Spleen (tissue), 11 donors: ENCODE measurements at regions not wholly inside any gene's neighbourhood (a gene's known extent, or its start where the extent isn't known, plus 50 kb on each side); places are given as distances from the start of the nearest gene placed in this dataset.

Experiments used
- DNase-seq: peaks from one replicate; pipeline ENCODE4 v3.0.0-alpha.2; 2020
- H3K27ac ChIP-seq, 8 donors: fragments of 200-600 bp; sonication (generic) in 7 of 8; 1 replicate in 4 of 8; 2 replicates in 4 of 8; pipeline versions ENCODE4 v1.5.0 to v1.8.0; 2016 to 2021; ENCODE audit warnings: inconsistent platforms in 4 of 8, mild to moderate bottlenecking in 4 of 8, moderate library complexity in 1 of 8
- H3K27me3 ChIP-seq, 7 donors: fragments of 200-600 bp; sonication (generic) in 6 of 7; replicated peaks in 1 of 7; 1 replicate in 4 of 7; 2 replicates in 3 of 7; pipeline versions ENCODE4 v1.5.0 to v1.8.0; 2016 to 2021; ENCODE audit warnings: inconsistent platforms in 3 of 7, mild to moderate bottlenecking in 1 of 7
- H3K36me3 ChIP-seq, 6 donors: fragments of 200-600 bp; sonication (generic) in 5 of 6; 1 replicate in 4 of 6; 2 replicates in 2 of 6; pipeline versions ENCODE4 v1.5.0 to v1.8.0; 2016 to 2021; ENCODE audit warnings: inconsistent platforms in 2 of 6
- H3K4me1 ChIP-seq, 6 donors: fragments of 200-600 bp; sonication (generic) in 5 of 6; 1 replicate in 3 of 6; 2 replicates in 3 of 6; pipeline versions ENCODE4 v1.5.0 to v1.8.0; 2016 to 2021; ENCODE audit warnings: inconsistent platforms in 3 of 6
- H3K4me3 ChIP-seq, 8 donors: fragments of 200-600 bp; sonication (generic) in 7 of 8; 1 replicate in 4 of 8; 2 replicates in 4 of 8; pipeline versions ENCODE4 v1.5.0 to v1.8.0; 2016 to 2021; ENCODE audit warnings: inconsistent platforms in 4 of 8, mild to moderate bottlenecking in 4 of 8, moderate library complexity in 2 of 8
- H3K9me3 ChIP-seq, 8 donors: fragments of 200-600 bp; sonication (generic) in 7 of 8; 1 replicate in 4 of 8; 2 replicates in 4 of 8; pipeline versions ENCODE4 v1.5.0 to v1.8.0; 2016 to 2021; ENCODE audit warnings: inconsistent platforms in 4 of 8
- POLR2A ChIP-seq, 3 donors: fragments of 450-650 bp; IDR thresholded peaks; one replicate each; pipeline ENCODE4 v1.5.1; 2017; ENCODE audit warnings: antibody characterized with exemption in 3 of 3, mild to moderate bottlenecking in 1 of 3
- POLR2AphosphoS5 ChIP-seq, 3 donors: sonication (generic); formaldehyde crosslinking; IDR thresholded peaks; one replicate each; pipeline ENCODE4 v1.5.1; 2017; ENCODE audit warnings: antibody characterized with exemption in 3 of 3
- WGBS, 5 donors: extraction: QIAGEN DNeasy Blood & Tissue Kit in 3 of 5; methylation state at CpG; one replicate each; pipeline versions ENCODE4 v1.1.5 to v1.1.7; 2013 to 2018; 5-methylcytosine and 5-hydroxymethylcytosine counted together
- intact Hi-C: fragments of 100-400 bp; cut with DNase I; formaldehyde crosslinking; loops from one replicate; pipeline ENCODE4 v1.15.0; 2023; ENCODE audit warnings: low total_unique reads
- TF ChIP-seq, protein P1 (sequence below), 11 experiments: fragments of 200-600 bp in 7 of 11; fragments of 450-650 bp in 4 of 11; sonication (generic) in 4 of 11; IDR thresholded peaks in 8 of 11; conservative IDR thresholded peaks in 3 of 11; 1 replicate in 7 of 11; 2 replicates in 4 of 11; pipeline versions ENCODE4 v1.4.0 to v1.8.0; 2016 to 2021; ENCODE audit warnings: antibody characterized with exemption in 11 of 11, inconsistent platforms in 4 of 11, mild to moderate bottlenecking in 1 of 11
- donor health status: healthy with polysubstance abuse.
- donor health status: DM: no; HTN: no; CAD: no; lungs with moderate emphysema.
- donor health status: DM: no; HTN: no; CAD: no.
- donor health status: Bipolar disorder and iron deficiency.
- donor health status: healthy.
- donor health status: DM: no; HTN: no; CAD: no.
- donor health status: DM: yes; HTN: yes; CAD: no.

GRCh38 chr2:154532004-154532403 lies 166.5 kb upstream of the KCNJ3 start:
- H3K27ac ChIP-seq, result no peak overlapping the region
- H3K4me3 ChIP-seq, result no peak overlapping the region
- no peak for DNase-seq
- no peaks in the 10 kb centered on the region for H3K4me1 ChIP-seq
- TF ChIP-seq, protein P1, sequence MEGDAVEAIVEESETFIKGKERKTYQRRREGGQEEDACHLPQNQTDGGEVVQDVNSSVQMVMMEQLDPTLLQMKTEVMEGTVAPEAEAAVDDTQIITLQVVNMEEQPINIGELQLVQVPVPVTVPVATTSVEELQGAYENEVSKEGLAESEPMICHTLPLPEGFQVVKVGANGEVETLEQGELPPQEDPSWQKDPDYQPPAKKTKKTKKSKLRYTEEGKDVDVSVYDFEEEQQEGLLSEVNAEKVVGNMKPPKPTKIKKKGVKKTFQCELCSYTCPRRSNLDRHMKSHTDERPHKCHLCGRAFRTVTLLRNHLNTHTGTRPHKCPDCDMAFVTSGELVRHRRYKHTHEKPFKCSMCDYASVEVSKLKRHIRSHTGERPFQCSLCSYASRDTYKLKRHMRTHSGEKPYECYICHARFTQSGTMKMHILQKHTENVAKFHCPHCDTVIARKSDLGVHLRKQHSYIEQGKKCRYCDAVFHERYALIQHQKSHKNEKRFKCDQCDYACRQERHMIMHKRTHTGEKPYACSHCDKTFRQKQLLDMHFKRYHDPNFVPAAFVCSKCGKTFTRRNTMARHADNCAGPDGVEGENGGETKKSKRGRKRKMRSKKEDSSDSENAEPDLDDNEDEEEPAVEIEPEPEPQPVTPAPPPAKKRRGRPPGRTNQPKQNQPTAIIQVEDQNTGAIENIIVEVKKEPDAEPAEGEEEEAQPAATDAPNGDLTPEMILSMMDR (IDR thresholded peaks at IDR 0.05 in 8 of 11, conservative IDR thresholded peaks at IDR 0.05 in 3 of 11), result no peak
- no peak for TF ChIP-seq POLR2A (IDR thresholded peaks at IDR 0.05)
- no peak for TF ChIP-seq POLR2AphosphoS5 (IDR thresholded peaks at IDR 0.05)
- H3K36me3 ChIP-seq, result no peaks in the 10 kb centered on the region
- 85 to 95% (median 89%) methylated on average over 3 of the region's 3 CpGs for WGBS, 5 donors
- peaks cover 0 to 5% (median 0%) of the 10 kb centered on the region in 8 donors for H3K9me3 ChIP-seq
- no peaks in the 10 kb centered on the region for H3K27me3 ChIP-seq
- intact Hi-C loops, result no loop called here

GRCh38 chr2:154532763-154533162 lies 165.7 kb upstream of the KCNJ3 start:
- no peaks in the 10 kb centered on the region for H3K9me3 ChIP-seq
- H3K27ac ChIP-seq, result no peak overlapping the region
- TF ChIP-seq POLR2AphosphoS5 (IDR thresholded peaks at IDR 0.05) (no peak), POLR2A (IDR thresholded peaks at IDR 0.05) (no peak)
- TF ChIP-seq, protein P1 (IDR thresholded peaks at IDR 0.05 in 8 of 11, conservative IDR thresholded peaks at IDR 0.05 in 3 of 11), result no peak
- intact Hi-C loops, result no loop called here
- H3K4me3 ChIP-seq, result no peak overlapping the region
- no peak for DNase-seq
- no peaks in the 10 kb centered on the region for H3K27me3 ChIP-seq
- 77 to 87% (median 80%) methylated on average over 2 of the region's 2 CpGs for WGBS, 5 donors
- no peaks in the 10 kb centered on the region for H3K4me1 ChIP-seq
- H3K36me3 ChIP-seq, result no peaks in the 10 kb centered on the region

DNA sequence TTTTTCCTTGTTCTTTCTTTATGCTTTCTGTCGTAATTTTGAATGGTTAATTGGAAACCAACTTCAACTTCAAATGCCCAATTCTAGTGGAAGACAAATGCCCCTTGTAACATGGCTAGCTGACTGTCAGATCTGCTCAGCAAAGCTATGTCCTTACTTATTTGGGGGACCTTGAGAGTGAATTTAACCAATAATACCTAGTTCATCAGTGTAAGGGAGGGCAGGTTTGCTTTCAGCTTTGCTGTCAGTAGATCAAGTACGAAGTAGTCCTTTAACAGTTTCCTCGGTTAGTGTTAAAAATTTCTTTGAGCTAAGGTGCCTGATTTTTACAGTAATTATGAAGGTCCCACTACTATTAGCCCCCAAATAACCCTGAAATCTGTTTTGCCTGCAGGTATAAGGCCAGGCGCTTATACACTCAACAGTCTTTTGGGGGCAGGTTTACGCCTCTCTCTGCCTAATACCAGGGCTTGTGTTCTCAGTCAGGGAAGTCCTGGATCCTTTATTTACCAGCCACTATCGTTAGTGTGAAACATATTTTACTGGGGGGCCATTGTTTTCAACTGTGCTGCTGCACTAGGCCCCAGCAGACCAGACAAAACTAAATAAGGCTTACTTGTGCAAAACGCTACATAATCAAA lies 165.1 kb upstream of the KCNJ3 start:
- intact Hi-C loops, result no loop called here
- H3K9me3 ChIP-seq, result no peaks in the 10 kb centered on the region
- 84 to 89% (median 86%) methylated on average over 7 of the region's 7 CpGs for WGBS, 5 donors
- H3K4me3 ChIP-seq, result no peak overlapping the region
- no peaks in the 10 kb centered on the region for H3K4me1 ChIP-seq
- no peaks in the 10 kb centered on the region for H3K36me3 ChIP-seq
- no peak overlapping the region for H3K27ac ChIP-seq
- TF ChIP-seq POLR2AphosphoS5 (IDR thresholded peaks at IDR 0.05) (no peak), POLR2A (IDR thresholded peaks at IDR 0.05) (no peak)
- TF ChIP-seq, protein P1 (IDR thresholded peaks at IDR 0.05 in 8 of 11, conservative IDR thresholded peaks at IDR 0.05 in 3 of 11), result no peak
- no peak for DNase-seq
- no peaks in the 10 kb centered on the region for H3K27me3 ChIP-seq

GRCh38 chr2:154537024-154537423 lies 161.5 kb upstream of the KCNJ3 start:
- no peaks in the 10 kb centered on the region for H3K9me3 ChIP-seq
- no peak overlapping the region for H3K27ac ChIP-seq
- no peaks in the 10 kb centered on the region for H3K4me1 ChIP-seq
- DNase-seq, result no peak
- TF ChIP-seq, protein P1 (IDR thresholded peaks at IDR 0.05 in 8 of 11, conservative IDR thresholded peaks at IDR 0.05 in 3 of 11), result no peak
- TF ChIP-seq POLR2A (IDR thresholded peaks at IDR 0.05) (no peak), POLR2AphosphoS5 (IDR thresholded peaks at IDR 0.05) (no peak)
- H3K27me3 ChIP-seq, result no peaks in the 10 kb centered on the region
- no peak overlapping the region for H3K4me3 ChIP-seq
- H3K36me3 ChIP-seq, result no peaks in the 10 kb centered on the region
- intact Hi-C loops, result no loop called here
